ENCODE measurements at regions not wholly inside any gene's neighbourhood (a gene's known extent, or its start where the extent isn't known, plus 50 kb on each side); places are given as distances from the start of the nearest gene placed in this dataset.

- Histone ChIP-seq H3K4me1 (no peaks in the 10 kb centered on the region), H3K27ac (no peak overlapping the region), H3K9me3 (peaks cover 9 to 76% (median 62%) of the 10 kb centered on the region in 8 donors), H3K4me3 (no peak overlapping the region), H3K27me3 (replicated peaks in 1 of 7) (peaks cover 0 to under 1% (median 0%) of the 10 kb centered on the region in 7 donors), H3K36me3 (no peaks in the 10 kb centered on the region)
- intact Hi-C loops (cut with DNase I; ENCODE audit: low total_unique reads), result no loop called here
- TF ChIP-seq POLR2A (IDR thresholded peaks at IDR 0.05) (no peak), POLR2AphosphoS5 (IDR thresholded peaks at IDR 0.05) (no peak), CTCF (IDR thresholded peaks at IDR 0.05 in 8 of 11, conservative IDR thresholded peaks at IDR 0.05 in 3 of 11) (no peak)
- no peak for DNase-seq
- 73 to 84% (median 77%) methylated on average over 4 of the region's 4 CpGs for WGBS, 5 donors
These were observed 327.2 kb downstream of the PTPRU start for GRCh38 chr1:29563571-29563970.

GRCh38 chr1:29563092-29563491 lies 326.8 kb downstream of the PTPRU start:
- peaks cover 9 to 71% (median 60%) of the 10 kb centered on the region in 8 donors for H3K9me3 ChIP-seq
- intact Hi-C loops (cut with DNase I; ENCODE audit: low total_unique reads), result no loop called here
- no peak for DNase-seq
- H3K4me3 ChIP-seq, result no peak overlapping the region
- H3K27ac ChIP-seq, result no peak overlapping the region
- WGBS, 5 donors, result 72 to 86% (median 80%) methylated on average over 3 of the region's 3 CpGs
- no peak for TF ChIP-seq CTCF (IDR thresholded peaks at IDR 0.05 in 8 of 11, conservative IDR thresholded peaks at IDR 0.05 in 3 of 11)
- no peaks in the 10 kb centered on the region for H3K4me1 ChIP-seq
- peaks cover 0 to 6% (median 0%) of the 10 kb centered on the region in 7 donors for H3K27me3 ChIP-seq (replicated peaks in 1 of 7)
- H3K36me3 ChIP-seq, result no peaks in the 10 kb centered on the region

GRCh38 chr1:29559056-29559455 lies 322.7 kb downstream of the PTPRU start:
- DNase-seq, result no peak
- intact Hi-C loops (cut with DNase I; ENCODE audit: low total_unique reads), result no loop called here
- Histone ChIP-seq H3K27ac (no peak overlapping the region), H3K27me3 (replicated peaks in 1 of 7) (peaks cover 0 to 13% (median 0%) of the 10 kb centered on the region in 7 donors), H3K4me1 (no peaks in the 10 kb centered on the region), H3K36me3 (no peaks in the 10 kb centered on the region), H3K4me3 (no peak overlapping the region), H3K9me3 (peaks cover 4 to 31% (median 20%) of the 10 kb centered on the region in 8 donors)
- TF ChIP-seq POLR2AphosphoS5 (IDR thresholded peaks at IDR 0.05), result no peak
- 52 to 84% (median 70%) methylated on average over 3 of the region's 3 CpGs for WGBS, 5 donors

- Histone ChIP-seq H3K4me1 (no peaks in the 10 kb centered on the region), H3K36me3 (no peaks in the 10 kb centered on the region), H3K9me3 (peaks cover 0 to 20% (median 9%) of the 10 kb centered on the region in 8 donors), H3K27ac (no peak overlapping the region), H3K27me3 (replicated peaks in 1 of 7) (peaks cover 0 to 13% (median 0%) of the 10 kb centered on the region in 7 donors), H3K4me3 (no peak overlapping the region)
- intact Hi-C loops (cut with DNase I; ENCODE audit: low total_unique reads), result no loop called here
- no peak for TF ChIP-seq POLR2AphosphoS5 (IDR thresholded peaks at IDR 0.05)
- TF ChIP-seq CTCF (IDR thresholded peaks at IDR 0.05 in 8 of 11, conservative IDR thresholded peaks at IDR 0.05 in 3 of 11), result no peak
- TF ChIP-seq POLR2A (IDR thresholded peaks at IDR 0.05), result no peak
- no peak for DNase-seq
- WGBS, 5 donors, result 71 to 82% (median 78%) methylated on average over 16 of the region's 16 CpGs
These were observed 321.6 kb downstream of the PTPRU start for GRCh38 chr1:29557701-29558600.

Measured in spleen (tissue), 11 donors.